Lower leg skin (tissue), 3 donors: ENCODE measurements at regions not wholly inside any gene's neighbourhood (a gene's known extent, or its start where the extent isn't known, plus 50 kb on each side); places are given as distances from the start of the nearest gene placed in this dataset.

ENCODE experiments used
- POLR2A ChIP-seq, 2 donors: fragments of 450-650 bp; IDR thresholded peaks; one replicate each; pipeline ENCODE4 v1.6.1; 2016 to 2017; ENCODE audit warnings: antibody characterized with exemption in 2 of 2, mild to moderate bottlenecking in 1 of 2, moderate library complexity in 1 of 2
- TF ChIP-seq, protein P1 (sequence below), 3 donors: fragments of 450-650 bp; IDR thresholded peaks; one replicate each; pipeline ENCODE4 v1.5.1; 2016; ENCODE audit warnings: antibody characterized with exemption in 3 of 3, mild to moderate bottlenecking in 3 of 3, moderate library complexity in 2 of 3

DNA sequence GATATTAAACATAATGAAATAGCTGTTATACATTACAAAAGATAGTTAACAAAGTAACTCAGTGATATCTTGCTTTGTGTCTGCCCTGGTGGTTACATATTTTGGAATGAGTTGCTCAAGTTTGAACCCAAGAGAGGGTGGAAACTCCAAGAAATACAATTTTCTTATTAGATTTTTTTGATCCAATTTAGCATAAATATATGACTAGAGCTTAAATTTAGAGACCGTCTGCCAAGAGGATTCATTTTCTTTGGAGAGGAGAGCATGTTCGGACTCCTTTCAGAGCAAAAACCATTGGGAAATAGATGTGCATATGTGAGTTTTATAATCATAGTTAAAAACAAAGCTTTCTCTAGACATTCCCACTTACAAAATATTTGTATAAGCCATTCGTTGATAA is 353.4 kb downstream of the EPM2A start:
- TF ChIP-seq, protein P1, sequence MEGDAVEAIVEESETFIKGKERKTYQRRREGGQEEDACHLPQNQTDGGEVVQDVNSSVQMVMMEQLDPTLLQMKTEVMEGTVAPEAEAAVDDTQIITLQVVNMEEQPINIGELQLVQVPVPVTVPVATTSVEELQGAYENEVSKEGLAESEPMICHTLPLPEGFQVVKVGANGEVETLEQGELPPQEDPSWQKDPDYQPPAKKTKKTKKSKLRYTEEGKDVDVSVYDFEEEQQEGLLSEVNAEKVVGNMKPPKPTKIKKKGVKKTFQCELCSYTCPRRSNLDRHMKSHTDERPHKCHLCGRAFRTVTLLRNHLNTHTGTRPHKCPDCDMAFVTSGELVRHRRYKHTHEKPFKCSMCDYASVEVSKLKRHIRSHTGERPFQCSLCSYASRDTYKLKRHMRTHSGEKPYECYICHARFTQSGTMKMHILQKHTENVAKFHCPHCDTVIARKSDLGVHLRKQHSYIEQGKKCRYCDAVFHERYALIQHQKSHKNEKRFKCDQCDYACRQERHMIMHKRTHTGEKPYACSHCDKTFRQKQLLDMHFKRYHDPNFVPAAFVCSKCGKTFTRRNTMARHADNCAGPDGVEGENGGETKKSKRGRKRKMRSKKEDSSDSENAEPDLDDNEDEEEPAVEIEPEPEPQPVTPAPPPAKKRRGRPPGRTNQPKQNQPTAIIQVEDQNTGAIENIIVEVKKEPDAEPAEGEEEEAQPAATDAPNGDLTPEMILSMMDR (IDR thresholded peaks at IDR 0.05) = no peak
- TF ChIP-seq POLR2A (IDR thresholded peaks at IDR 0.05) = no peak
